NCI-H2227 (cell line): ENCODE measurements at regions not wholly inside any gene's neighbourhood (a gene's known extent, or its start where the extent isn't known, plus 50 kb on each side); places are given as distances from the start of the nearest gene placed in this dataset.
A peak's percentile ranks its signal among the peaks of the same experiment; 100 is the strongest.
"Not testable (repeated sequence)": the region's sequence is repeated elsewhere in the genome, so short reads cannot be mapped to it uniquely, and the experiment has no call there.

Experiments
- DNase-seq: peaks from one replicate; lab custom pipeline; 2025; ENCODE audit not compliant: unreplicated experiment; lab: John Stamatoyannopoulos, UW

- DNase-seq, result no peak
Observed at GRCh38 chr3:94784274-94784673, 721.4 kb downstream of the NSUN3 start.

GRCh38 chr3:94787066-94787465, 724.2 kb downstream of the NSUN3 start:
- no peak for DNase-seq

GRCh38 chr3:94787734-94788270, 724.9 kb downstream of the NSUN3 start:
- DNase-seq, result no peak

GRCh38 chr3:94794563-94794962, 731.7 kb downstream of the NSUN3 start:
- DNase-seq, result no peak

GRCh38 chr3:94799420-94800060, 736.7 kb downstream of the NSUN3 start:
- DNase-seq, result no peak

GRCh38 chr3:94811836-94812235, 749.0 kb downstream of the NSUN3 start:
- DNase-seq, result no peak

GRCh38 chr3:94821241-94821640, 758.4 kb downstream of the NSUN3 start:
- no peak for DNase-seq

- DNase-seq, result no peak
Observed at GRCh38 chr3:94822298-94822697, 759.4 kb downstream of the NSUN3 start.

GRCh38 chr3:94846251-94846650, 783.4 kb downstream of the NSUN3 start:
- DNase-seq, result not testable (repeated sequence)

GRCh38 chr3:94862703-94863102, 799.8 kb downstream of the NSUN3 start:
- no peak for DNase-seq

GRCh38 chr3:94869059-94869547, 806.2 kb downstream of the NSUN3 start:
- no peak for DNase-seq

- DNase-seq, result no peak
Observed at GRCh38 chr3:94873751-94874150, 810.9 kb downstream of the NSUN3 start.

GRCh38 chr3:94875149-94875548, 812.3 kb downstream of the NSUN3 start:
- no peak for DNase-seq

- DNase-seq, result no peak
Observed at GRCh38 chr3:94887065-94887464, 824.2 kb downstream of the NSUN3 start.

GRCh38 chr3:94896994-94897393, 834.1 kb downstream of the NSUN3 start:
- DNase-seq, result no peak

- no peak for DNase-seq
Observed at GRCh38 chr3:94904156-94904674, 841.4 kb downstream of the NSUN3 start.

GRCh38 chr3:94909726-94910125, 846.9 kb downstream of the NSUN3 start:
- no peak for DNase-seq

- no peak for DNase-seq
Observed at GRCh38 chr3:94912656-94913055, 849.8 kb downstream of the NSUN3 start.

GRCh38 chr3:94927175-94927574, 864.3 kb downstream of the NSUN3 start:
- no peak for DNase-seq

GRCh38 chr3:94928921-94929320, 866.1 kb downstream of the NSUN3 start:
- DNase-seq, result no peak

- DNase-seq, result no peak
Observed at GRCh38 chr3:94935738-94936580, 873.1 kb downstream of the NSUN3 start.

GRCh38 chr3:94937980-94938379, 875.1 kb downstream of the NSUN3 start:
- peak; percentile 0 for DNase-seq
